Fibroblast of lung (primary cell): ENCODE measurements at regions not wholly inside any gene's neighbourhood (a gene's known extent, or its start where the extent isn't known, plus 50 kb on each side); places are given as distances from the start of the nearest gene placed in this dataset.

Experiments used
- DNase-seq, 2 donors: peaks; one replicate each; pipeline versions ENCODE4 v3.0.0 to v3.0.0-alpha.2; 2010; ENCODE audit warnings: low read depth in 2 of 2
- H2AFZ ChIP-seq: 2 replicates; pipeline ENCODE4 v1.5.1; 2012; ENCODE audit warnings: low read length, control low read depth, inconsistent platforms
- H3K27ac ChIP-seq: 2 replicates; pipeline ENCODE4 v1.5.1; 2011; ENCODE audit warnings: low read length, control low read depth; ENCODE audit not compliant: insufficient read depth
- H3K27me3 ChIP-seq: 2 replicates; pipeline ENCODE4 v1.5.1; 2011; ENCODE audit warnings: mild to moderate bottlenecking, low read length; ENCODE audit not compliant: control insufficient read depth, insufficient read depth
- H3K36me3 ChIP-seq: 2 replicates; pipeline ENCODE4 v1.5.1; 2011; ENCODE audit warnings: low read length; ENCODE audit not compliant: control insufficient read depth, insufficient read depth
- H3K4me1 ChIP-seq: 2 replicates; pipeline ENCODE4 v1.5.1; 2011; ENCODE audit warnings: low read length; ENCODE audit not compliant: control insufficient read depth, insufficient read depth; ENCODE audit errors: extremely low read depth
- H3K4me2 ChIP-seq: 2 replicates; pipeline ENCODE4 v1.5.1; 2011; ENCODE audit warnings: low read length, control low read depth; ENCODE audit not compliant: insufficient read depth; ENCODE audit errors: extremely low read depth
- H3K4me3 ChIP-seq, 4 experiments: fragments of 200-600 bp in 1 of 4; sonication (generic) in 1 of 4; replicated peaks in 1 of 4; 2 replicates each; pipeline ENCODE4 v1.5.1; 2011 to 2016; ENCODE audit warnings: low read length in 4 of 4, low read depth in 3 of 4, mild to moderate bottlenecking in 3 of 4, control low read depth in 2 of 4, inconsistent platforms in 1 of 4, mixed read lengths in 1 of 4; ENCODE audit not compliant: insufficient read depth in 1 of 4; ENCODE audit errors: control extremely low read depth in 1 of 4
- H3K79me2 ChIP-seq: 2 replicates; pipeline ENCODE4 v1.5.1; 2012; ENCODE audit warnings: mild to moderate bottlenecking, low read length, inconsistent platforms; ENCODE audit not compliant: control insufficient read depth, insufficient read depth
- H3K9ac ChIP-seq: 2 replicates; pipeline ENCODE4 v1.5.1; 2011; ENCODE audit warnings: mild to moderate bottlenecking, low read length, control low read depth; ENCODE audit not compliant: insufficient read depth
- H3K9me3 ChIP-seq: 2 replicates; pipeline ENCODE4 v1.5.1; 2012; ENCODE audit warnings: low read depth, low read length; ENCODE audit not compliant: control insufficient read depth, insufficient read depth
- H4K20me1 ChIP-seq: 2 replicates; pipeline ENCODE4 v1.5.1; 2011; ENCODE audit warnings: low read length; ENCODE audit not compliant: control insufficient read depth, insufficient read depth; ENCODE audit errors: extremely low read depth
- CTCF ChIP-seq, 2 donors: IDR thresholded peaks in 1 of 2; conservative IDR thresholded peaks in 1 of 2; 1 replicate in 1 of 2; 2 replicates in 1 of 2; pipeline ENCODE4 v1.5.1; 2011 to 2012; ENCODE audit warnings: low read length in 2 of 2, control low read depth in 1 of 2, inconsistent platforms in 1 of 2, low read depth in 1 of 2, mild to moderate bottlenecking in 1 of 2
- EZH2 ChIP-seq: IDR thresholded peaks from 2 replicates; pipeline ENCODE4 v1.5.1; 2012; ENCODE audit warnings: low read length, control low read depth, mild to moderate bottlenecking; ENCODE audit errors: missing control alignments

GRCh38 chr14:22384167-22384549, 204.9 kb downstream of the DAD1 start:
- H3K4me3 ChIP-seq = no peak overlapping the region
- no peaks in the 10 kb centered on the region for H3K9me3 ChIP-seq
- no peak for TF ChIP-seq EZH2
- TF ChIP-seq CTCF (conservative IDR thresholded peaks at IDR 0.05 in 1 of 2, IDR thresholded peaks at IDR 0.05 in 1 of 2; ENCODE audit: low read depth in 1 of 2, low read length in 2 of 2) = no peak
- H4K20me1 ChIP-seq = no peaks in the 10 kb centered on the region
- no peaks in the 10 kb centered on the region for H3K36me3 ChIP-seq
- no peak for DNase-seq
- no peak overlapping the region for H2AFZ ChIP-seq
- peaks cover 2% of the 10 kb centered on the region for H3K27me3 ChIP-seq
- no peaks in the 10 kb centered on the region for H3K4me1 ChIP-seq
- H3K4me2 ChIP-seq = no peak overlapping the region
- no peaks in the 10 kb centered on the region for H3K79me2 ChIP-seq
- no peak overlapping the region for H3K9ac ChIP-seq
- H3K27ac ChIP-seq = no peak overlapping the region

- no peaks in the 10 kb centered on the region for H3K79me2 ChIP-seq
- no peak overlapping the region for H3K9ac ChIP-seq
- H3K4me1 ChIP-seq = no peaks in the 10 kb centered on the region
- H3K27ac ChIP-seq = no peak overlapping the region
- no peaks in the 10 kb centered on the region for H3K27me3 ChIP-seq
- H3K4me2 ChIP-seq = no peak overlapping the region
- no peak overlapping the region for H3K4me3 ChIP-seq
- H3K9me3 ChIP-seq = no peaks in the 10 kb centered on the region
- no peak for TF ChIP-seq CTCF (conservative IDR thresholded peaks at IDR 0.05 in 1 of 2, IDR thresholded peaks at IDR 0.05 in 1 of 2; ENCODE audit: low read depth in 1 of 2, low read length in 2 of 2)
- no peak for TF ChIP-seq EZH2
- no peaks in the 10 kb centered on the region for H3K36me3 ChIP-seq
- no peaks in the 10 kb centered on the region for H4K20me1 ChIP-seq
- no peak for DNase-seq
- H2AFZ ChIP-seq = no peak overlapping the region
Observed at GRCh38 chr14:22383515-22384166, 205.4 kb downstream of the DAD1 start.

- H4K20me1 ChIP-seq = no peaks in the 10 kb centered on the region
- no peaks in the 10 kb centered on the region for H3K36me3 ChIP-seq
- H3K4me2 ChIP-seq = no peak overlapping the region
- H3K4me3 ChIP-seq = no peak overlapping the region
- H3K79me2 ChIP-seq = no peaks in the 10 kb centered on the region
- H3K9ac ChIP-seq = no peak overlapping the region
- H3K9me3 ChIP-seq = no peaks in the 10 kb centered on the region
- H3K27ac ChIP-seq = no peak overlapping the region
- no peaks in the 10 kb centered on the region for H3K27me3 ChIP-seq
- no peak overlapping the region for H2AFZ ChIP-seq
- H3K4me1 ChIP-seq = no peaks in the 10 kb centered on the region
- no peak for DNase-seq
- TF ChIP-seq EZH2 (no peak), CTCF (conservative IDR thresholded peaks at IDR 0.05 in 1 of 2, IDR thresholded peaks at IDR 0.05 in 1 of 2; ENCODE audit: low read depth in 1 of 2, low read length in 2 of 2) (no peak)
Observed at GRCh38 chr14:22382955-22383354, 206.1 kb downstream of the DAD1 start.
